Fibroblast of pulmonary artery (primary cell): ENCODE measurements at regions not wholly inside any gene's neighbourhood (a gene's known extent, or its start where the extent isn't known, plus 50 kb on each side); places are given as distances from the start of the nearest gene placed in this dataset.

ENCODE experiments used
- DNase-seq: peaks from one replicate; pipeline ENCODE4 v3.0.0-alpha.2; 2010; ENCODE audit warnings: low read depth
- H3K4me3 ChIP-seq: replicated peaks from 2 replicates; pipeline ENCODE4 v1.5.1; 2011; ENCODE audit warnings: low read depth, mild to moderate bottlenecking, control low read depth, low read length, moderate library complexity
- CTCF ChIP-seq: IDR thresholded peaks from 2 replicates; pipeline ENCODE4 v1.5.1; 2011; ENCODE audit warnings: mild to moderate bottlenecking, control low read depth, low read length, inconsistent platforms; ENCODE audit errors: missing control alignments

- no peak for TF ChIP-seq CTCF
- H3K4me3 ChIP-seq = no peak overlapping the region
- no peak for DNase-seq
These were observed 480.2 kb upstream of the CELF4 start for GRCh38 chr18:38045845-38046244.

- DNase-seq = no peak
- TF ChIP-seq CTCF = no peak
- no peak overlapping the region for H3K4me3 ChIP-seq
These were observed 476.8 kb upstream of the CELF4 start for GRCh38 chr18:38042211-38042890.

GRCh38 chr18:38038242-38038641, 472.6 kb upstream of the CELF4 start:
- no peak overlapping the region for H3K4me3 ChIP-seq
- DNase-seq = no peak
- no peak for TF ChIP-seq CTCF

- DNase-seq = no peak
- no peak overlapping the region for H3K4me3 ChIP-seq
- no peak for TF ChIP-seq CTCF
These were observed 469.6 kb upstream of the CELF4 start for GRCh38 chr18:38035193-38035592.

GRCh38 chr18:38033282-38033681, 467.7 kb upstream of the CELF4 start:
- H3K4me3 ChIP-seq = no peak overlapping the region
- DNase-seq = no peak
- no peak for TF ChIP-seq CTCF

- H3K4me3 ChIP-seq = no peak overlapping the region
- DNase-seq = no peak
- TF ChIP-seq CTCF = no peak
These were observed 466.9 kb upstream of the CELF4 start for GRCh38 chr18:38032516-38032915.

GRCh38 chr18:38028946-38029345, 463.3 kb upstream of the CELF4 start:
- DNase-seq = no peak
- no peak for TF ChIP-seq CTCF
- no peak overlapping the region for H3K4me3 ChIP-seq
